ENCODE measurements at regions not wholly inside any gene's neighbourhood (a gene's known extent, or its start where the extent isn't known, plus 50 kb on each side); places are given as distances from the start of the nearest gene placed in this dataset.

- H3K4me2 ChIP-seq (ENCODE audit: low read depth, low read length, poor library complexity, severe bottlenecking) = no peak overlapping the region
- no peak overlapping the region for H3K27ac ChIP-seq (ENCODE audit: low read depth, low read length)
- H3K36me3 ChIP-seq (ENCODE audit: low read length) = no peaks in the 10 kb centered on the region
- no peaks in the 10 kb centered on the region for H3K79me2 ChIP-seq (ENCODE audit: insufficient read depth, low read length)
- H3K27me3 ChIP-seq (ENCODE audit: low read length) = no peaks in the 10 kb centered on the region
- no peak overlapping the region for H3K4me3 ChIP-seq (ENCODE audit: insufficient read depth, low read length, poor library complexity, severe bottlenecking)
- no peaks in the 10 kb centered on the region for H3F3A ChIP-seq (ENCODE audit: insufficient read depth)
- no peak overlapping the region for H3K9ac ChIP-seq (ENCODE audit: low read length)
- H3K9me3 ChIP-seq (ENCODE audit: insufficient read depth, low read length) = no peaks in the 10 kb centered on the region
- TF ChIP-seq CTCF (IDR thresholded peaks at IDR 0.05; ENCODE audit: insufficient read depth, low read length, poor library complexity, severe bottlenecking) = no peak
- no peak for TF ChIP-seq EZH2phosphoT487 (conservative IDR thresholded peaks at IDR 0.05; ENCODE audit: low read length)
- no peak overlapping the region for H2AFZ ChIP-seq (ENCODE audit: low read depth, low read length, severe bottlenecking)
- H4K20me1 ChIP-seq (ENCODE audit: low read depth, low read length) = no peaks in the 10 kb centered on the region
- no peaks in the 10 kb centered on the region for H3K9me2 ChIP-seq (replicated peaks; ENCODE audit: insufficient read depth, low read length)
These were observed 312.1 kb upstream of the MYT1L start for GRCh38 chr2:2642906-2643890.

DNA sequence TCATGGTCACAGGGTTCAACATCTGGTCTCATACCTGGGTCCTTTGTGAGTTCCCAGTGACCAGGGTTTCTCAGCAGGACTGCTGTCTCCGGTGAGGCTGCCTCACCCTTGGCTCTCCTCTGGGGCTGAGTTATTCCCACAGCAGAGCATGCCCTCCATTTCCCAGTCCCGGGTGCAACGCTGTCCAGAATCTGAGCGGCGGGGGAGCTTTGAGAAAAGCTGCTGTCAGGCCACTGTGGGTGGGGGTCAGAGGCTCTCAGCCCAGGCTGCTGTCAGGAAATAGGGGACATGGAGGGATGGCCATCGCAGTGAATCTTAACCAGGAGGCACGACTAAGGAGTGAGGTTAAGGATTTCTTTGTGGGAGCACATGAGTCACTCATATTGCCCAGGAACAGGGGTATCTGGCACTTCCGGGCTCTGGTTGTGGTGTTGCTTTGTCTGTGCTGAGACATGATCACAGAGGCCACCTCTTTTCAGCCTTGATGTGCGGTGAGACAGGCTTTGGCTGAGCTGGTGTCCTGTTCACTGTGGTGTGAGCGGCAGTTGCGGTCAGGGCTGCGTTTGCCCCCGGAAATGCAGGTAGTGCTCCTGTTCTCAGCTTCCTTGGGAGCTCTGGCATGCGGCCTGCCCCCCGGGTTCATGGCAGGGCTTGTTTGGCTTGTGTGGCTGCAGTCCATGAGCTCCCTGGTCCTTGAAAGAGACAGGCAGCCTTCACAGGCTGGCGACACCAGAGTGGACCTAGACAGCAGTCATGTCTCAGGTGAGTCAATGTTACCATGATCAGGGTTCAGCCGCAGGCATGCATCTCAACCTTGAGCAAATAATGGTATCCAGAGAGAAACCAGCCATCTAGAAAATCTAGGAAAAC, 310.7 kb upstream of the MYT1L start:
- no peak overlapping the region for H3K4me3 ChIP-seq (ENCODE audit: insufficient read depth, low read length, poor library complexity, severe bottlenecking)
- no peaks in the 10 kb centered on the region for H3K9me2 ChIP-seq (replicated peaks; ENCODE audit: insufficient read depth, low read length)
- no peaks in the 10 kb centered on the region for H4K20me1 ChIP-seq (ENCODE audit: low read depth, low read length)
- H3K36me3 ChIP-seq (ENCODE audit: low read length) = no peaks in the 10 kb centered on the region
- H3K4me2 ChIP-seq (ENCODE audit: low read depth, low read length, poor library complexity, severe bottlenecking) = no peak overlapping the region
- H3K9ac ChIP-seq (ENCODE audit: low read length) = no peak overlapping the region
- H3K9me3 ChIP-seq (ENCODE audit: insufficient read depth, low read length) = no peaks in the 10 kb centered on the region
- no peak overlapping the region for H2AFZ ChIP-seq (ENCODE audit: low read depth, low read length, severe bottlenecking)
- no peak for TF ChIP-seq CTCF (IDR thresholded peaks at IDR 0.05; ENCODE audit: insufficient read depth, low read length, poor library complexity, severe bottlenecking)
- no peak for TF ChIP-seq EZH2phosphoT487 (conservative IDR thresholded peaks at IDR 0.05; ENCODE audit: low read length)
- no peaks in the 10 kb centered on the region for H3K79me2 ChIP-seq (ENCODE audit: insufficient read depth, low read length)
- H3F3A ChIP-seq (ENCODE audit: insufficient read depth) = no peaks in the 10 kb centered on the region
- no peaks in the 10 kb centered on the region for H3K27me3 ChIP-seq (ENCODE audit: low read length)
- H3K27ac ChIP-seq (ENCODE audit: low read depth, low read length) = no peak overlapping the region

DNA sequence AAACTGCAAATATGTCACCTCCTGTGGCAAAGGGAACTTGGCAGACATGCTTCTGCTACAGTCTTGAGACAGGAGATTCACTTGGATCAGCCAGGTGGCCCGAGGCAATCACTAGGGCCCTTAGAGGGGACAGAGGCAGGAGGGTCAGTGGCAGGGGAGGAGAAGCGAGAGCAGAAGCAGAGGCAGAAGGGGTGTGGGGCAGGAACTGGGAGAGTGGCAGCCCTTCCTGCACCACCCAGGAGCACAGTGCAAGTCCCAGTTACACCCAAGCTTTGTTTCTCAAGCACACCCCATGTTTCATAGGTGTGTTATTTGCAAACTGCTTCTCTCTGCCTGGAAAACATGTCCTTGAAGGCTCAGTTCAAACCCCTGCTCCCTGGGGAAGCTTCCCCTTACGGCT, 309.7 kb upstream of the MYT1L start:
- Histone ChIP-seq H3K4me2 (ENCODE audit: low read depth, low read length, poor library complexity, severe bottlenecking) (no peak overlapping the region), H3K9me3 (ENCODE audit: insufficient read depth, low read length) (no peaks in the 10 kb centered on the region), H3K9ac (ENCODE audit: low read length) (no peak overlapping the region), H3K27ac (ENCODE audit: low read depth, low read length) (no peak overlapping the region), H4K20me1 (ENCODE audit: low read depth, low read length) (no peaks in the 10 kb centered on the region), H3K4me3 (ENCODE audit: insufficient read depth, low read length, poor library complexity, severe bottlenecking) (no peak overlapping the region), H3F3A (ENCODE audit: insufficient read depth) (no peaks in the 10 kb centered on the region), H3K27me3 (ENCODE audit: low read length) (no peaks in the 10 kb centered on the region), H3K9me2 (replicated peaks; ENCODE audit: insufficient read depth, low read length) (no peaks in the 10 kb centered on the region), H3K36me3 (ENCODE audit: low read length) (no peaks in the 10 kb centered on the region), H3K79me2 (ENCODE audit: insufficient read depth, low read length) (no peaks in the 10 kb centered on the region), H2AFZ (ENCODE audit: low read depth, low read length, severe bottlenecking) (no peak overlapping the region)
- TF ChIP-seq EZH2phosphoT487 (conservative IDR thresholded peaks at IDR 0.05; ENCODE audit: low read length) = no peak
- no peak for TF ChIP-seq CTCF (IDR thresholded peaks at IDR 0.05; ENCODE audit: insufficient read depth, low read length, poor library complexity, severe bottlenecking)

Data from SU-DHL-6 (cell line).